ENCODE measurements at regions not wholly inside any gene's neighbourhood (a gene's known extent, or its start where the extent isn't known, plus 50 kb on each side); places are given as distances from the start of the nearest gene placed in this dataset.
"Not testable (repeated sequence)": the region's sequence is repeated elsewhere in the genome, so short reads cannot be mapped to it uniquely, and the experiment has no call there.

DNA sequence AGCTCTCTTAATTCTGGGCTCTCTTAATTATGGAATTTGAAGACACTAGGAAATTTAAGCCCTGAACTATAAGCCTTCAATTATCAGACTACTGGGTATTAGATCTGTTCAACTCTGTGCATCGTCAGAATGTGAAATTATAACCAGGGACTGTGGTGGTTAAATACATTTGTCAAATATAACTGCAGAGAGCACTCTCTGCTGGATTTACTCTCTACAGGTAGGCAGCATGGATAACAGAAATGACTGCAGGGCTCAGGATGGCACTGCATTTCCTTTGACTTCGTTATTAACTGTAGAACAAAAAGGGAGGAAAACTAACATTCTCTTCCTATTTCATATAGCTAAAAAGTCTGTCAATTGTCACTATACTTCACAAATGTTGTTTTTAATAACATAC, 310.1 kb upstream of the RASGEF1B start:
- DNase-seq (ENCODE audit: low spot score), result no peak

- DNase-seq (ENCODE audit: low spot score), result not testable (repeated sequence)
Measured at GRCh38 chr4:81777718-81778117, 306.0 kb upstream of the RASGEF1B start.

DNA sequence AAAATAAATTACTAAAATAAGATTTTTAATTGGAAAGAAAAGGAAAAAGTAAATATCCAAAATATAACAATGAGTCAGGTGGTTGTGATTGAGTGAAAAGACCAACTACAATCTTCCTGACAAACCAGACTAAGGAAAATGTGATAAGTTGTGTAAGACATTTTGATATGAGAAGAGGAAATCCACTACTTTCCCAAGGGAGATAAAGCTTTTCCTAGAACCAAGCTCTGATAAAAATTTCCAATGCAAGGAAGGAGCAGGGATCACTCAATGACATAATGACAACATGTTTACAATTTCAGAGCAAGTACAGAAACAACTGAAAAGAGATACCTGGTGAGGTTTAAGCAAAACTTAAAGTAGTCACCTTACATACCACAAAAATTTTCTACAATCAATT, 305.1 kb upstream of the RASGEF1B start:
- no peak for DNase-seq (ENCODE audit: low spot score)

DNA sequence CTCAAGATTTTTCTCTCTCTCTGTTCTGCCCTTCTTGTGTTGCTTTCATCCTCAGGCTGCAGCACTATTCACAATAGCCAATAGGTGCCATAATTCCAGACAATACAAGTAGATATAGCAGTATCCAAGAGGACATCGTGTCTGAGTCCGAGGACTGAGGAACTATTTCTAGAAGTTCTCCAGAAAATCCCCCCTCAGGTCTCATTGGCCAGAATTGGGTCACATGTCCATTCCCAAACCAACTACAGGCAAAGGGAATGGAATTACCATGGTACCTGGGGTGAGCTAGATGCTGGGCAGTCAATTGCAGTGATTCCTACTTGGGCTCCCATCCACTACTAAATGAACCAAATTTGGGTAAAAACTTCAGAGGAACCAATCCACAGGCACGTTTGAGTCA, 301.9 kb upstream of the RASGEF1B start:
- DNase-seq (ENCODE audit: low spot score), result no peak

DNA sequence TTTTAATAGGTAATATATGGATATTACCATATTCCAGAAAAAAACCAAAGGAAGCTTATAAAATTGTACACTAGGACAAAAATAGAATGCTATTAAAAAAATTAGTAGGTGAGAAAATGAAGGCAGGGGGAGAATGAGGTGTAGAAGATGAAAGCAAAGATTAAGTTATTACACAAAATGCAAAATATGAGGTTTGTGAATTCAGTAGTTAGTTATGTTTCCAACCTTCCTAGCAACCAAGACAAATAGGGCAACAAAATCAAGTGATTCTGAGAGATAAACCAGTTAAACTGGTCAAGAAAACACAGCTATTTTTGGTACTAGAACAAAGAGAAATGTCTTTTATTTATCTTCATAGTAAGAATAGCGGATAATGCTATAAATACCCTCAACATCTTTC, 300.0 kb upstream of the RASGEF1B start:
- DNase-seq (ENCODE audit: low spot score), result no peak

- no peak for DNase-seq (ENCODE audit: low spot score)
Measured at GRCh38 chr4:81769244-81769643, 297.5 kb upstream of the RASGEF1B start.

GRCh38 chr4:81758574-81759264, 287.0 kb upstream of the RASGEF1B start:
- no peak for DNase-seq (ENCODE audit: low spot score)

GRCh38 chr4:81757691-81758090, 286.0 kb upstream of the RASGEF1B start:
- DNase-seq (ENCODE audit: low spot score), result no peak

DNA sequence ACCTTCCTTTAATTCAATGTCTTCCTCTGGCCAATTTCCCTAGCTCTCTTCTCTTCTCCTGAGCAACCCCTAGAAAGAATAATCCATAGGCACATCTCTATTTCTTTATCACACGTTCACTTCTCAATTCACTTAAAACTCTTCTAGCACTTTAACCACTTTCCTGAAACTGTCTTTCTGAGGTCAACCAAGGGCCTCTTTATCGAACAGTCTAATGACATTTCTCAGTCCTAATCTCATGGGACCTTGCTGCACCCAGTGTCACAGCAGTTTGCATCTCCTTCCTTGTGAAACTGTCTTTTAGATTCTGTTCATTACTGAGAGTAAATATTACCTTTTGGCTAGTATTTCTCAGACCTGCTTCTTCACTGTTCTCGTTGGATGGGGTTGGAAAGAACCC, 285.3 kb upstream of the RASGEF1B start:
- no peak for DNase-seq (ENCODE audit: low spot score)

DNA sequence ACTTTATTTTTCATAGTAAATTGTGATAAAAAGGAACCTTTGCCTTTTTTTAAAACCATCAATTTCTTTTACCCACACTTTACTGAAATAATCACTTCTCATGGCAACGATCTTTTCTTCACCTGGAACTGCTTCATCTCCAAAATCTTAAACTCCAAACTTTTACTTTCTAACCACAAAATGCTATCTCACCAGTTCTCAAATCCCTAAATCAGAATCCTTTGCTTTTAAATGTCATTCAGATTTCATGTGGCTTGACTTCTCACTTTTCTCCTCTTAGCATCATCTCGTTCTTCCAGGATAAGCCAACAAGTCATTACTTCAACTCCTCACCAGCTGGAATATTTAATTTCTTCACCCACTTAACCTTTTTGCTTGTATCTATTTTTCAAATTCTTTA, 284.3 kb upstream of the RASGEF1B start:
- no peak for DNase-seq (ENCODE audit: low spot score)

DNA sequence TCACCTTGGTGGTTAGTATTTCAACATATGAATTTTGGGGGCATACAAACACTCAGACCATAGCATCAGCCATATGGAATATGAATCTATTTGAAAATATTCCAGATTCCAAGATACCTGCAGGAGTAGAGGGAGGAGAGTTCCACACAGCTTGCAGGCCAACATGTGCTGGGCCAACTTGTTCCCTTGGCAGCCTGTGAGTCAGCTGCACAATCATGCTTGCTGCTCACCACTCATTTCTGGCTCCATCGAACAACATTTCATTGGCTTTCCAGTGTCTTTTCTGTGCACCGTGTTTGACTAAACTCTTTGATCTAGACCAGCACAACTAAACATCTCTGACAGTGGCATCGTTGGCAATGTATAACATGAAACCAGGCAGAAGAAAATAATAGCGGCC, 282.5 kb upstream of the RASGEF1B start:
- no peak for DNase-seq (ENCODE audit: low spot score)

DNA sequence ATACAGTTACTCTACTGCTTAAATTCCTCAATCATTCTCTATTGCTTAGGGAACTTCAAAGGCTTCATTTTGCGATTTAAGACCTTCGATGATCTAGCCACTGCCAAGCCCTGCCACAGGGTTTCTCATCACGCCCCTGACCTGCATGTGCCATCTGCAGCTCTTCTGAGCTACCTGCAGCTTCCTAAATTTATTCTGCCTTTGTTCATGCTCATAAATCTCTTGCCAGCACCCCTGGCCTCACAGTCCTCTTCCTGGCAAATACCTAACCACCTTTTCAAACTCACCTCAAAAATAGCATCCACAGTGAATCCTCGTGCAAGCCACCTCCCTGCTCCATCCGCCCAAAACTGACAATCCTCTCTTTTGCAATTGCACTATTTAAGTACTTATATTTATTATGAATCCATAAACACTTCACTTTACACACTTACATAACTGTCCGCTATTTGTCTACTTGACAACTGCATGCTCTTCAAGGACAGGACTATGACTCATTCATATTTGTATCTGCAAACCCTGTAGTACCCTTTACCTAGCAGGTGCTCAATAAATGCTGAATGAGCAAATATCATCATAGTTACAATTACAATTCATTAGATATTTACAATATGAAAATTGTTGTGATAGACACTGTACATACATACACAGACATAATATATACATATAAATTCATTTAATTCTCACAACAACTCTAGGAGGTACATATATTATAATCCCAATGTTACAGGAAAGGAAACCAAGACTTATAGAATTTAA, 280.0 kb upstream of the RASGEF1B start:
- DNase-seq (ENCODE audit: low spot score), result no peak

GRCh38 chr4:81747242-81747930, 275.7 kb upstream of the RASGEF1B start:
- DNase-seq (ENCODE audit: low spot score), result peak; percentile 3

DNA sequence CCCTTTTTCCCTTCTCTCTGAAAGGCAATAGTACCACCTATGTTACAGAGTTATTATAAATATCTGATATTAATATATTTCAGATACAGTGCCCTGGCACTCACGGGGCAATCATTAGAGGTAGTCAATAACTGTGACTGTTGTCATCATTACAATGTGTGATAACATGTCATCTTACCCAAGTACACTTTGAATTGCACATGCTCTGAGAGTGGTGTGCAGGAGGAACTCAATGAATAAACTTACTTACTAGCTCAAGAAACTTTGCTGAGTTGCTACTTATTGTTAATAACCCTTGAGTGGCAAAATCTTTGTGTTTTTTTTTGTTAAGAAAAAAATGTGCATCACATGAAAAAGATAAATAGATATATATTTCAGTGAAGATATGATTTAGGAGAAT, 275.1 kb upstream of the RASGEF1B start:
- DNase-seq (ENCODE audit: low spot score), result no peak

DNA sequence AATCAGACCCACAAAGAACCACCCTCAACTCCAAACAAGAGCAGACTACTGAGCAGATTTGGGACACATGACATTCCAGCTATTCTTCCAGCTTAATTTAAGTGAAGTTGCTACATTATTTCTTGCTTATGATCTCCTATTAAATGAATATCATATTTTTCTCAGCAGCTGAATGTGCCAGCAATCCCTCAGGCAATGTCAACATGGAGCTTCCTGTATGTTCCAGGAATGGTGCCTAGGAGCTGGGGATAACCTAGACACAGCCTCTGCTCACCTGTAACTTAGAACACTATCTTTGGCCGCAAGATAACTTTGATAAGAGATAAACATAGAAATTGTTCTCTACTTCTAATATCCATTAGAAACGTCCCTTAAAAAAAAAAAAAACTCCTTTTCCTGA, 274.4 kb upstream of the RASGEF1B start:
- DNase-seq (ENCODE audit: low spot score), result no peak

DNA sequence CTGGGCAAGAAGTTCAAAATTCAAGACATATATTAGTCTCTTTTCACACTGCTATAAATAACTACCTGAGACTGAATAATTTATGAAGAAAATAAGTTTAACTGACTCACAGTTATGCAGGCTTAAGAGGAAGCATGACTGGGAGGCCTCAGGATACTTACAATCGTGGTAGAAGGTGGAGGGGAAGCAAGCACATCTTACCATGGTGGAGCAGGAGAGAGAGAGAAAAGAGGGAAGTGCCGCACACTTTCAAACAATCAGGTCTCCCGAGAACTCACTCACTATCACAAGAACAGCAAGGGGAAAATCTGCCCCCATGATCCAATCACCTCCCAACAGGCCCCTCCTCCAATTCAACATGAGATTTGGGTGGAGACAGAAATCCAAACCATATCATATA, 273.3 kb upstream of the RASGEF1B start:
- DNase-seq (ENCODE audit: low spot score), result no peak

GRCh38 chr4:81743731-81744435, 272.2 kb upstream of the RASGEF1B start:
- no peak for DNase-seq (ENCODE audit: low spot score)

- no peak for DNase-seq (ENCODE audit: low spot score)
Measured at GRCh38 chr4:81740487-81740886, 268.8 kb upstream of the RASGEF1B start.

- no peak for DNase-seq (ENCODE audit: low spot score)
Measured at GRCh38 chr4:81738891-81739290, 267.2 kb upstream of the RASGEF1B start.

- DNase-seq (ENCODE audit: low spot score), result no peak
Measured at GRCh38 chr4:81737865-81738559, 266.3 kb upstream of the RASGEF1B start.

- no peak for DNase-seq (ENCODE audit: low spot score)
Measured at GRCh38 chr4:81736324-81736723, 264.6 kb upstream of the RASGEF1B start.

GRCh38 chr4:81732980-81733379, 261.3 kb upstream of the RASGEF1B start:
- DNase-seq (ENCODE audit: low spot score), result no peak
